CD4-positive, alpha-beta T cell (primary cell): ENCODE measurements at regions not wholly inside any gene's neighbourhood (a gene's known extent, or its start where the extent isn't known, plus 50 kb on each side); places are given as distances from the start of the nearest gene placed in this dataset.

ENCODE experiments used
- ATAC-seq: fragments of 200-7000 bp; cut with Tn5 transposase; one replicate; pipeline ENCODE4 v1.10.0; 2022; ENCODE audit warnings: mild to moderate bottlenecking; ENCODE audit not compliant: poor library complexity
- CTCF ChIA-PET: fragments of 350-600 bp; sonication (Branson Sonifier 250); formaldehyde crosslinking; loops from one replicate; lab custom pipeline; 2021; ENCODE audit warnings: antibody characterized with exemption, inconsistent platforms; lab: Charles Lee
- POLR2A ChIA-PET: fragments of 350-600 bp; sonication (Branson Sonifier 250); formaldehyde crosslinking; loops from one replicate; lab custom pipeline; 2021; ENCODE audit warnings: antibody characterized with exemption, inconsistent platforms; lab: Charles Lee
- DNase-seq, 14 experiments: peaks; one replicate each; pipeline ENCODE4 v3.0.0-alpha.2; 2013 to 2020; ENCODE audit warnings: mixed read lengths in 2 of 14
- H3K27ac ChIP-seq, 2 donors: one replicate each; pipeline versions ENCODE4 v1.5.1 to v1.7.0; 2013; ENCODE audit warnings: low read length in 2 of 2, low read depth in 1 of 2, mild to moderate bottlenecking in 1 of 2
- H3K27me3 ChIP-seq, 2 experiments: 1 replicate in 1 of 2; 2 replicates in 1 of 2; pipeline versions ENCODE4 v1.6.1 to v1.7.0; 2013; ENCODE audit warnings: low read length in 2 of 2, control low read depth in 1 of 2, mild to moderate bottlenecking in 1 of 2, moderate library complexity in 1 of 2; ENCODE audit not compliant: insufficient read depth in 2 of 2, control insufficient read depth in 1 of 2
- H3K36me3 ChIP-seq: one replicate; pipeline ENCODE4 v1.6.1; 2013; ENCODE audit warnings: low read length, control low read depth; ENCODE audit not compliant: insufficient read depth
- H3K4me1 ChIP-seq: one replicate; pipeline ENCODE4 v1.6.1; 2013; ENCODE audit warnings: low read length, control low read depth; ENCODE audit not compliant: insufficient read depth
- H3K4me3 ChIP-seq: one replicate; pipeline ENCODE4 v1.5.1; 2013; ENCODE audit warnings: mild to moderate bottlenecking, low read length, moderate library complexity
- H3K9me3 ChIP-seq, 2 experiments: 1 replicate in 1 of 2; 2 replicates in 1 of 2; pipeline versions ENCODE4 v1.6.1 to v1.7.0; 2013; ENCODE audit warnings: low read length in 2 of 2, mild to moderate bottlenecking in 2 of 2, control low read depth in 1 of 2, moderate library complexity in 1 of 2; ENCODE audit not compliant: control insufficient read depth in 1 of 2, insufficient read depth in 1 of 2
- H3K27ac Mint-ChIP-seq: one replicate; pipeline ENCODE4 v1.8.0; 2020; ENCODE audit warnings: mixed read lengths
- H3K27me3 Mint-ChIP-seq: one replicate; pipeline ENCODE4 v1.8.0; 2021; ENCODE audit warnings: mixed read lengths
- H3K36me3 Mint-ChIP-seq: one replicate; pipeline ENCODE4 v1.8.0; 2021; ENCODE audit warnings: low read depth, mixed read lengths
- H3K4me1 Mint-ChIP-seq: one replicate; pipeline ENCODE4 v1.8.0; 2021; ENCODE audit warnings: low read depth, mixed read lengths
- H3K4me3 Mint-ChIP-seq: one replicate; pipeline ENCODE4 v1.8.0; 2020; ENCODE audit warnings: mild to moderate bottlenecking, mixed read lengths
- H3K9me3 Mint-ChIP-seq: one replicate; pipeline ENCODE4 v1.8.0; 2020; ENCODE audit warnings: mixed read lengths
- intact Hi-C, 2 experiments: fragments of 100-400 bp; cut with DNase I in 1 of 2; cut with micrococcal nuclease in 1 of 2; formaldehyde crosslinking; loops; one replicate each; pipeline versions ENCODE4 v1.15.1 to v1.9.0; 2023 to 2025; cut with DNase I, micrococcal nuclease
- TF ChIP-seq, protein P1 (sequence below): fragments of 200-600 bp; IDR thresholded peaks from one replicate; pipeline ENCODE4 v1.8.0; 2022; ENCODE audit warnings: antibody characterized with exemption, mild to moderate bottlenecking

- H3K36me3 ChIP-seq, result no peaks in the 10 kb centered on the region
- ChIA-PET CTCF (no interaction called here), POLR2A (no interaction called here)
- TF ChIP-seq, protein P1, sequence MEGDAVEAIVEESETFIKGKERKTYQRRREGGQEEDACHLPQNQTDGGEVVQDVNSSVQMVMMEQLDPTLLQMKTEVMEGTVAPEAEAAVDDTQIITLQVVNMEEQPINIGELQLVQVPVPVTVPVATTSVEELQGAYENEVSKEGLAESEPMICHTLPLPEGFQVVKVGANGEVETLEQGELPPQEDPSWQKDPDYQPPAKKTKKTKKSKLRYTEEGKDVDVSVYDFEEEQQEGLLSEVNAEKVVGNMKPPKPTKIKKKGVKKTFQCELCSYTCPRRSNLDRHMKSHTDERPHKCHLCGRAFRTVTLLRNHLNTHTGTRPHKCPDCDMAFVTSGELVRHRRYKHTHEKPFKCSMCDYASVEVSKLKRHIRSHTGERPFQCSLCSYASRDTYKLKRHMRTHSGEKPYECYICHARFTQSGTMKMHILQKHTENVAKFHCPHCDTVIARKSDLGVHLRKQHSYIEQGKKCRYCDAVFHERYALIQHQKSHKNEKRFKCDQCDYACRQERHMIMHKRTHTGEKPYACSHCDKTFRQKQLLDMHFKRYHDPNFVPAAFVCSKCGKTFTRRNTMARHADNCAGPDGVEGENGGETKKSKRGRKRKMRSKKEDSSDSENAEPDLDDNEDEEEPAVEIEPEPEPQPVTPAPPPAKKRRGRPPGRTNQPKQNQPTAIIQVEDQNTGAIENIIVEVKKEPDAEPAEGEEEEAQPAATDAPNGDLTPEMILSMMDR, result no peak
- Mint-ChIP-seq H3K36me3 (no peaks in the 10 kb centered on the region), H3K27me3 (no peaks in the 10 kb centered on the region), H3K4me3 (no peak overlapping the region), H3K27ac (no peak overlapping the region), H3K9me3 (peaks cover 2% of the 10 kb centered on the region), H3K4me1 (peaks cover 7% of the 10 kb centered on the region)
- no peaks in the 10 kb centered on the region for H3K9me3 ChIP-seq
- ATAC-seq, result no peak
- DNase-seq, result no peak
- intact Hi-C loops, result no loop called here
- no peak overlapping the region for H3K4me3 ChIP-seq
- no peaks in the 10 kb centered on the region for H3K27me3 ChIP-seq
- no peaks in the 10 kb centered on the region for H3K4me1 ChIP-seq
- no peak overlapping the region for H3K27ac ChIP-seq
Observed at GRCh38 chr1:193516755-193517388, 330.5 kb upstream of the B3GALT2 start.

GRCh38 chr1:193514397-193514796, 328.0 kb upstream of the B3GALT2 start:
- ATAC-seq (no peak), DNase-seq (no peak)
- ChIA-PET POLR2A (interaction anchor here (1.0 kb wide), 1 partner anchor 28 kb away, joined by 3 read pairs; no protein-coding TSS in a partner anchor), CTCF (no interaction called here)
- intact Hi-C loops, result no loop called here
- TF ChIP-seq, protein P1, result no peak
- Histone ChIP-seq H3K27ac (no peak overlapping the region), H3K4me3 (no peak overlapping the region), H3K36me3 (no peaks in the 10 kb centered on the region), H3K4me1 (no peaks in the 10 kb centered on the region), H3K9me3 (no peaks in the 10 kb centered on the region), H3K27me3 (no peaks in the 10 kb centered on the region)
- Mint-ChIP-seq H3K27ac (no peak overlapping the region), H3K4me1 (peaks cover 7% of the 10 kb centered on the region), H3K9me3 (peaks cover 2% of the 10 kb centered on the region), H3K36me3 (no peaks in the 10 kb centered on the region), H3K4me3 (no peak overlapping the region), H3K27me3 (no peaks in the 10 kb centered on the region)

DNA sequence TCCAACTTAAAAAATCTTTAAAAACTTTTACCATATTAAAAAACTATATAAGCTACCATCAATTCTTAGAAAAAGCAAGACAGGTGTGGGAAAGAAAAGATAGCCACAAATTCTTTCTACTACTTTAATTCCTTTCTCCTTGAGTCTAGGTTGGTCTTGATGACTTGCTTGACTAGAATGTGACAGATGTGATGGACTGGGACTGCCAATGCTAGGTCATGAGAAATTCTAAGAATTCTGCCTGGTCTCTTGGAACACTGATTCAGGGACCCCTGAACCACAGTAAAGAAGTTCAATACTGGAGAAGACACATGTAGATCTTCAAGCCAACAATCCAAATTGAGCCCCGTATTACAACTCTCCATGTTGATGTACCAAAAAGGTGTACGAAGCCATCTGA, 326.6 kb upstream of the B3GALT2 start:
- no peak overlapping the region for H3K4me3 Mint-ChIP-seq
- intact Hi-C loops, result loop anchor here in 1 of 2 experiments (2.0 kb wide), 1 partner anchor 14 kb away; no protein-coding TSS in a partner anchor
- no peaks in the 10 kb centered on the region for H3K27me3 Mint-ChIP-seq
- no peaks in the 10 kb centered on the region for H3K4me1 ChIP-seq
- H3K27ac Mint-ChIP-seq, result no peak overlapping the region
- POLR2A ChIA-PET, result interaction anchor here (1.3 kb wide), 1 partner anchor 11 kb away, joined by 3 read pairs; no protein-coding TSS in a partner anchor
- H3K4me1 Mint-ChIP-seq, result peaks cover 7% of the 10 kb centered on the region
- ATAC-seq (no peak), DNase-seq (no peak)
- no peaks in the 10 kb centered on the region for H3K9me3 ChIP-seq
- no peaks in the 10 kb centered on the region for H3K36me3 ChIP-seq
- no peaks in the 10 kb centered on the region for H3K36me3 Mint-ChIP-seq
- H3K27ac ChIP-seq, result no peak overlapping the region
- no peak overlapping the region for H3K4me3 ChIP-seq
- CTCF ChIA-PET, result no interaction called here
- no peaks in the 10 kb centered on the region for H3K27me3 ChIP-seq
- H3K9me3 Mint-ChIP-seq, result peaks cover 2% of the 10 kb centered on the region
- TF ChIP-seq, protein P1, result no peak
